H9 (cell line): ENCODE measurements at regions not wholly inside any gene's neighbourhood (a gene's known extent, or its start where the extent isn't known, plus 50 kb on each side); places are given as distances from the start of the nearest gene placed in this dataset.
A peak's percentile ranks its signal among the peaks of the same experiment; 100 is the strongest.

ENCODE experiments used
- DNase-seq: peaks from one replicate; pipeline ENCODE4 v3.0.0-alpha.2; 2017
- H2AFZ ChIP-seq: one replicate; pipeline ENCODE4 v1.6.1; 2013; ENCODE audit warnings: mild to moderate bottlenecking, low read length, control low read depth, moderate library complexity
- H2AK5ac ChIP-seq: 2 replicates; pipeline ENCODE4 v1.6.1; 2013; ENCODE audit warnings: low read length, control low read depth, mixed read lengths; ENCODE audit not compliant: insufficient read length
- H2BK120ac ChIP-seq: one replicate; pipeline ENCODE4 v1.6.1; 2013; ENCODE audit warnings: low read depth, mild to moderate bottlenecking, low read length, control low read depth, inconsistent platforms; ENCODE audit not compliant: poor library complexity, severe bottlenecking
- H2BK12ac ChIP-seq: 2 replicates; pipeline ENCODE4 v1.6.1; 2013; ENCODE audit warnings: low read length, control low read depth, mixed read lengths, low read depth; ENCODE audit not compliant: insufficient read length
- H2BK15ac ChIP-seq: 2 replicates; pipeline ENCODE4 v1.6.1; 2013; ENCODE audit warnings: low read depth, low read length, control low read depth
- H2BK20ac ChIP-seq: one replicate; pipeline ENCODE4 v1.6.1; 2013; ENCODE audit warnings: low read depth, mild to moderate bottlenecking, low read length, control low read depth, inconsistent platforms; ENCODE audit not compliant: poor library complexity, severe bottlenecking
- H2BK5ac ChIP-seq: 2 replicates; pipeline ENCODE4 v1.6.1; 2013; ENCODE audit warnings: low read length, control low read depth, mixed read lengths; ENCODE audit not compliant: insufficient read length
- H3K14ac ChIP-seq: 2 replicates; pipeline ENCODE4 v1.6.1; 2013; ENCODE audit warnings: low read length, control low read depth; ENCODE audit not compliant: insufficient read depth
- H3K18ac ChIP-seq: 2 replicates; pipeline ENCODE4 v1.6.1; 2013; ENCODE audit warnings: low read depth, mild to moderate bottlenecking, mixed read lengths, low read length, control low read depth; ENCODE audit not compliant: insufficient read length
- H3K23ac ChIP-seq: 2 replicates; pipeline ENCODE4 v1.6.1; 2013; ENCODE audit warnings: low read length, control low read depth, mixed read lengths, low read depth; ENCODE audit not compliant: insufficient read length
- H3K23me2 ChIP-seq: 2 replicates; pipeline ENCODE4 v1.6.1; 2013; ENCODE audit warnings: low read depth, mild to moderate bottlenecking, mixed read lengths, low read length, control low read depth; ENCODE audit not compliant: insufficient read length, poor library complexity, severe bottlenecking
- H3K27ac ChIP-seq: 2 replicates; pipeline ENCODE4 v1.5.1; 2013; ENCODE audit warnings: low read length, control low read depth, mixed read lengths, low read depth; ENCODE audit not compliant: insufficient read length
- H3K27me3 ChIP-seq: 2 replicates; pipeline ENCODE4 v1.6.1; 2013; ENCODE audit warnings: low read length, control low read depth, inconsistent platforms; ENCODE audit not compliant: insufficient read depth
- H3K4ac ChIP-seq: 2 replicates; pipeline ENCODE4 v1.6.1; 2013; ENCODE audit warnings: low read depth, mild to moderate bottlenecking, control low read depth, inconsistent platforms, low read length, moderate library complexity
- H3K4me1 ChIP-seq: 2 replicates; pipeline ENCODE4 v1.6.1; 2013; ENCODE audit warnings: low read length, control low read depth, inconsistent platforms; ENCODE audit not compliant: insufficient read depth
- H3K4me2 ChIP-seq: 2 replicates; pipeline ENCODE4 v1.6.1; 2013; ENCODE audit warnings: low read length, control low read depth, mixed read lengths; ENCODE audit not compliant: insufficient read length, insufficient read depth
- H3K56ac ChIP-seq: 2 replicates; pipeline ENCODE4 v1.6.1; 2013; ENCODE audit warnings: low read depth, mild to moderate bottlenecking, mixed read lengths, low read length, control low read depth; ENCODE audit not compliant: insufficient read length
- H3K79me1 ChIP-seq: 2 replicates; pipeline ENCODE4 v1.6.1; 2013; ENCODE audit warnings: low read depth, mild to moderate bottlenecking, moderate library complexity, low read length, control low read depth, inconsistent platforms; ENCODE audit not compliant: insufficient read depth, poor library complexity, severe bottlenecking
- H3K79me2 ChIP-seq: 2 replicates; pipeline ENCODE4 v1.6.1; 2013; ENCODE audit warnings: low read length, control low read depth, inconsistent platforms; ENCODE audit not compliant: insufficient read depth
- H3K9ac ChIP-seq: 2 replicates; pipeline ENCODE4 v1.6.1; 2013; ENCODE audit warnings: low read length, control low read depth, mixed read lengths; ENCODE audit not compliant: insufficient read length; ENCODE audit errors: extremely low read depth
- H3K9me3 ChIP-seq: one replicate; pipeline ENCODE4 v1.6.1; 2013; ENCODE audit warnings: low read depth, low read length, inconsistent platforms; ENCODE audit not compliant: control insufficient read depth
- H3T11ph ChIP-seq: one replicate; pipeline ENCODE4 v1.6.1; 2013; ENCODE audit warnings: mild to moderate bottlenecking, low read length, control low read depth, inconsistent platforms
- H4K20me1 ChIP-seq: one replicate; pipeline ENCODE4 v1.6.1; 2013; ENCODE audit not compliant: control insufficient read depth, insufficient read length, insufficient read depth
- H4K5ac ChIP-seq: 2 replicates; pipeline ENCODE4 v1.6.1; 2013; ENCODE audit warnings: low read depth, mild to moderate bottlenecking, mixed read lengths, low read length, control low read depth; ENCODE audit not compliant: insufficient read length
- H4K8ac ChIP-seq: replicated peaks from 2 replicates; pipeline ENCODE4 v1.6.1; 2013; ENCODE audit warnings: low read length, control low read depth, mixed read lengths, low read depth; ENCODE audit not compliant: insufficient read length
- H4K91ac ChIP-seq: 2 replicates; pipeline ENCODE4 v1.6.1; 2013; ENCODE audit warnings: low read depth, mild to moderate bottlenecking, moderate library complexity, mixed read lengths, low read length, control low read depth; ENCODE audit not compliant: insufficient read length
- H3K27ac Mint-ChIP-seq, 3 experiments: 2 replicates in 2 of 3; 3 replicates in 1 of 3; pipeline ENCODE4 v1.8.0; 2020 to 2021; ENCODE audit warnings: mixed read lengths in 3 of 3, mild to moderate bottlenecking in 1 of 3, moderate library complexity in 1 of 3
- H3K27me3 Mint-ChIP-seq: 2 replicates; pipeline ENCODE4 v1.8.0; 2021; ENCODE audit warnings: low read depth, mild to moderate bottlenecking, moderate library complexity, mixed read lengths
- H3K36me3 Mint-ChIP-seq, 3 experiments: 2 replicates in 2 of 3; 3 replicates in 1 of 3; pipeline ENCODE4 v1.8.0; 2020 to 2021; ENCODE audit warnings: low read depth in 3 of 3, mixed read lengths in 3 of 3; ENCODE audit not compliant: insufficient read depth in 1 of 3
- H3K4me1 Mint-ChIP-seq, 2 experiments: 2 replicates each; pipeline ENCODE4 v1.8.0; 2020; ENCODE audit warnings: mixed read lengths in 2 of 2
- H3K4me3 Mint-ChIP-seq, 2 experiments: 2 replicates in 1 of 2; 3 replicates in 1 of 2; pipeline ENCODE4 v1.8.0; 2020 to 2021; ENCODE audit warnings: mild to moderate bottlenecking in 2 of 2, mixed read lengths in 2 of 2, moderate library complexity in 1 of 2
- H3K9me3 Mint-ChIP-seq, 2 experiments: 2 replicates in 1 of 2; 3 replicates in 1 of 2; pipeline ENCODE4 v1.8.0; 2020; ENCODE audit warnings: mild to moderate bottlenecking in 2 of 2, mixed read lengths in 2 of 2, moderate library complexity in 1 of 2
- WGBS: extraction: QIAGEN DNeasy Blood & Tissue Kit; methylation state at CpG from one replicate; pipeline ENCODE4 v1.1.7; 2013; ENCODE audit warnings: missing lambda C conversion rate, low lambda C conversion rate, mixed read lengths; ENCODE audit not compliant: insufficient read length; ENCODE audit errors: extremely low coverage; 5-methylcytosine and 5-hydroxymethylcytosine counted together
- TF ChIP-seq, protein P1 (sequence below): fragments of 200-600 bp; sonication (generic); conservative IDR thresholded peaks from 3 replicates; pipeline ENCODE4 v1.8.0; 2021; ENCODE audit warnings: antibody characterized with exemption, mild to moderate bottlenecking

DNA sequence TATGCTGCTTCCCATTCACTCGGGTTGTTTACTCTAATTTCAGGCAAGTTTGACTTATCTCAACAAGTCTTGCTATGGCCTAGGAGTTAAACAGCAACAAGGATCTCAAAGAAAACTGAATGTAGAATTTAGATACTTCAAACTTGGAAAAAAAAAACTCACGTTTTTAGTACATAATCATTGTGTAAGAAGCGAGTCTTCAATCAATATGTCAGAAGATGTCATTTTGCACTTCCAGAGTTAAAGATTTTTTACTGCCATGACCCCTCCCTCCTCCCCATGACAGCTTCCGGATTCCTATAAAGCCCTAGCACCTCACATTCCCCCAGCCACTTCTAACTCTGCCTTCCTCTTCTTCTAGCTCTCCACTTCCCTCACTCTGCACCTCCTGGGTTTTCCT is 133.4 kb downstream of the SS18 start:
- Mint-ChIP-seq H3K27ac (peak overlapping the region in 2 of 3 experiments; percentile 18 to 75; a peak in 1 of 7 replicates), H3K27me3 (no peaks in the 10 kb centered on the region)
- peak overlapping the region; percentile 69 for H2AFZ ChIP-seq

More for the DNA sequence above, 133.4 kb downstream of the SS18 start:
- no peak overlapping the region for H3K18ac ChIP-seq
- no peaks in the 10 kb centered on the region for H4K20me1 ChIP-seq
- no peak overlapping the region for H2AK5ac ChIP-seq
- no peaks in the 10 kb centered on the region for H3K79me2 ChIP-seq
- no peak overlapping the region for H3K23ac ChIP-seq
- H4K5ac ChIP-seq = no peak overlapping the region
- peaks cover 19 to 20% of the 10 kb centered on the region in 2 experiments for H3K4me1 Mint-ChIP-seq
- no peak overlapping the region for H3K9ac ChIP-seq
- no peak overlapping the region for H2BK15ac ChIP-seq
- TF ChIP-seq, protein P1, sequence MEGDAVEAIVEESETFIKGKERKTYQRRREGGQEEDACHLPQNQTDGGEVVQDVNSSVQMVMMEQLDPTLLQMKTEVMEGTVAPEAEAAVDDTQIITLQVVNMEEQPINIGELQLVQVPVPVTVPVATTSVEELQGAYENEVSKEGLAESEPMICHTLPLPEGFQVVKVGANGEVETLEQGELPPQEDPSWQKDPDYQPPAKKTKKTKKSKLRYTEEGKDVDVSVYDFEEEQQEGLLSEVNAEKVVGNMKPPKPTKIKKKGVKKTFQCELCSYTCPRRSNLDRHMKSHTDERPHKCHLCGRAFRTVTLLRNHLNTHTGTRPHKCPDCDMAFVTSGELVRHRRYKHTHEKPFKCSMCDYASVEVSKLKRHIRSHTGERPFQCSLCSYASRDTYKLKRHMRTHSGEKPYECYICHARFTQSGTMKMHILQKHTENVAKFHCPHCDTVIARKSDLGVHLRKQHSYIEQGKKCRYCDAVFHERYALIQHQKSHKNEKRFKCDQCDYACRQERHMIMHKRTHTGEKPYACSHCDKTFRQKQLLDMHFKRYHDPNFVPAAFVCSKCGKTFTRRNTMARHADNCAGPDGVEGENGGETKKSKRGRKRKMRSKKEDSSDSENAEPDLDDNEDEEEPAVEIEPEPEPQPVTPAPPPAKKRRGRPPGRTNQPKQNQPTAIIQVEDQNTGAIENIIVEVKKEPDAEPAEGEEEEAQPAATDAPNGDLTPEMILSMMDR = no peak
- no peak overlapping the region for H2BK120ac ChIP-seq
- H3T11ph ChIP-seq = no peak overlapping the region
- no peaks in the 10 kb centered on the region; a peak in 1 of 5 replicates for H3K9me3 Mint-ChIP-seq
- no peak overlapping the region for H2BK20ac ChIP-seq
- no peak overlapping the region for H4K8ac ChIP-seq
- no peaks in the 10 kb centered on the region; the same call in 1 of the 2 replicates for H3K4me1 ChIP-seq
- peak overlapping the region; percentile 65 for H3K27ac ChIP-seq
- no peak overlapping the region for H4K91ac ChIP-seq
- no peak overlapping the region for H3K56ac ChIP-seq
- H3K14ac ChIP-seq = no peak overlapping the region
- no peak overlapping the region for H2BK5ac ChIP-seq
- no peaks in the 10 kb centered on the region; a peak in 2 of 7 replicates for H3K36me3 Mint-ChIP-seq
- no peak overlapping the region for H2BK12ac ChIP-seq
- no peaks in the 10 kb centered on the region for H3K27me3 ChIP-seq
- H3K4ac ChIP-seq = no peak overlapping the region; the same call in 1 of the 2 replicates
- H3K79me1 ChIP-seq = no peaks in the 10 kb centered on the region
- no peak for DNase-seq
- no peaks in the 10 kb centered on the region for H3K23me2 ChIP-seq
- no peaks in the 10 kb centered on the region for H3K9me3 ChIP-seq
- no peak overlapping the region for H3K4me2 ChIP-seq
- H3K4me3 Mint-ChIP-seq = no peak overlapping the region; a peak in 1 of 5 replicates
- WGBS = no CpG with 5 or more reads among the region's 4 CpGs
